ENCODE measurements at regions not wholly inside any gene's neighbourhood (a gene's known extent, or its start where the extent isn't known, plus 50 kb on each side); places are given as distances from the start of the nearest gene placed in this dataset.

DNA sequence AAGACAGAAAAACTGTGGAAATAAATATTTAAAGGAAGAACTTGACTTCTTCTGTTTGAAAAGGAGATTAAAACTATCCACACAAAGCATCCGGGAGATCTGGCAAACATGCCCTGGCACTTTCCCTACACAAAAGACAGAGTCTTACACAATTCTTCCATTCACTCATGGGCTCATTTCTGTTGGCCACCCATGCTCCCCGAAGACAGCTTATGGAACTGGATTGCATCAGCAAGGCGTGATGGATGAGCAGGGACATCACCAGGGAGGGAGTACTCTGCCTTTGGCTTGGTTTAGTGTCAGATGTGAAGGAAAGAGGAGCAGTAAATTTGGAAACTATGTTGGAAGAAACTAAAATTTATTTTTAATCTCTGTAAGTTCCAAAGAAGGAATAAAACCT, 379.3 kb downstream of the CD109 start:
- 24 to 29% methylated on average over 3 of the region's 3 CpGs for WGBS, 2 donors
- no peaks in the 10 kb centered on the region for H3K9me3 ChIP-seq (ENCODE audit: control insufficient read depth in 2 of 2, insufficient read depth in 1 of 2, low read depth in 1 of 2, low read length in 1 of 2)
- no peaks in the 10 kb centered on the region for H3K4me1 ChIP-seq (ENCODE audit: control insufficient read depth in 2 of 2, insufficient read depth in 2 of 2, low read length in 1 of 2)
- H3K27me3 ChIP-seq (ENCODE audit: control insufficient read depth in 1 of 2, insufficient read depth in 2 of 2, low read length in 2 of 2) = no peaks in the 10 kb centered on the region
- no peaks in the 10 kb centered on the region for H3K36me3 ChIP-seq (ENCODE audit: control insufficient read depth in 2 of 2, insufficient read depth in 2 of 2, low read length in 1 of 2)
- no peak overlapping the region for H3K27ac ChIP-seq (ENCODE audit: low read depth in 2 of 2, low read length in 1 of 2)
- H3K4me3 ChIP-seq (ENCODE audit: low read depth in 1 of 2, low read length in 2 of 2) = no peak overlapping the region

DNA sequence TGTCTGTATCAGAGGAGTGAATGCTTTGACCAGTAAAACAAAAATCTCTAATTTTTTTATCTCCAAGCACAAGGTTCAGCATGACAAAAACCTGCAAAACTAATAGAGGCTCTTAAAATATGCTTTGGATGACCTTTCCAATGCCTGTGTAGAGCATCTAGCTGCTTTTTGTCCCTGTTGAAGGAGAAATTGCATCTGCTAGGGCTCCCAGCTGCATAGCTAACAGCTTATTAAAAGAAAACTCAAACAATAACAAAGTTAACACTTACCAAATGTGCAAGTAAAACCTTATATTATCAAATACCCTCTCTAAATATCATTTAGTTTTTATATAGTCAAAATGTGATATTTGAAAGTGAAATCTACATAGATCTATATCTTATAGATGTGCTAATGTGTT, 378.6 kb downstream of the CD109 start:
- H3K27me3 ChIP-seq (ENCODE audit: control insufficient read depth in 1 of 2, insufficient read depth in 2 of 2, low read length in 2 of 2) = no peaks in the 10 kb centered on the region
- H3K4me3 ChIP-seq (ENCODE audit: low read depth in 1 of 2, low read length in 2 of 2) = no peak overlapping the region
- no peaks in the 10 kb centered on the region for H3K36me3 ChIP-seq (ENCODE audit: control insufficient read depth in 2 of 2, insufficient read depth in 2 of 2, low read length in 1 of 2)
- no peaks in the 10 kb centered on the region for H3K9me3 ChIP-seq (ENCODE audit: control insufficient read depth in 2 of 2, insufficient read depth in 1 of 2, low read depth in 1 of 2, low read length in 1 of 2)
- no peak overlapping the region for H3K27ac ChIP-seq (ENCODE audit: low read depth in 2 of 2, low read length in 1 of 2)
- H3K4me1 ChIP-seq (ENCODE audit: control insufficient read depth in 2 of 2, insufficient read depth in 2 of 2, low read length in 1 of 2) = no peaks in the 10 kb centered on the region

DNA sequence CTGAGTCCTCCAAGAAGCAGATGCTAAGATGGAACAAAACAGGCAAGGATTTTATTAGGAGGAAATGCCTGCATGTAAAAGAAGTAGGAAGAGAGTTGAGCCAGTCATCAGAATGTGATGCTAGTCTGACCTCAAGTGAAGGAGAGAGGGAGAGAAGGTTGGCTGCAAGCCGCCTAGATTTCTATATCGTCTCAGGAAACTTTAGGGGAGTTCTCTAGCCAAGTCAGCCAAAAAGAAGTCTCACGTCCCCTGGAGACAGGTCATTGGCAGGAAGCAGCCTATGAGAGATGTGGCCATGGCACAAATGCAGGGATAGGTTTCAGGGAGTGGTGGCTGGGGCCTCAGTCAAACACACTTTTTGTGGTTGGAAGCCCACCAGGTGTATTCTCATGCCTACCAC, 378.0 kb downstream of the CD109 start:
- Histone ChIP-seq H3K27me3 (ENCODE audit: control insufficient read depth in 1 of 2, insufficient read depth in 2 of 2, low read length in 2 of 2) (no peaks in the 10 kb centered on the region), H3K4me3 (ENCODE audit: low read depth in 1 of 2, low read length in 2 of 2) (no peak overlapping the region), H3K4me1 (ENCODE audit: control insufficient read depth in 2 of 2, insufficient read depth in 2 of 2, low read length in 1 of 2) (no peaks in the 10 kb centered on the region), H3K9me3 (ENCODE audit: control insufficient read depth in 2 of 2, insufficient read depth in 1 of 2, low read depth in 1 of 2, low read length in 1 of 2) (no peaks in the 10 kb centered on the region), H3K36me3 (ENCODE audit: control insufficient read depth in 2 of 2, insufficient read depth in 2 of 2, low read length in 1 of 2) (no peaks in the 10 kb centered on the region), H3K27ac (ENCODE audit: low read depth in 2 of 2, low read length in 1 of 2) (no peak overlapping the region)
- 75 to 82% methylated on average over 3 of the region's 3 CpGs for WGBS, 2 donors

DNA sequence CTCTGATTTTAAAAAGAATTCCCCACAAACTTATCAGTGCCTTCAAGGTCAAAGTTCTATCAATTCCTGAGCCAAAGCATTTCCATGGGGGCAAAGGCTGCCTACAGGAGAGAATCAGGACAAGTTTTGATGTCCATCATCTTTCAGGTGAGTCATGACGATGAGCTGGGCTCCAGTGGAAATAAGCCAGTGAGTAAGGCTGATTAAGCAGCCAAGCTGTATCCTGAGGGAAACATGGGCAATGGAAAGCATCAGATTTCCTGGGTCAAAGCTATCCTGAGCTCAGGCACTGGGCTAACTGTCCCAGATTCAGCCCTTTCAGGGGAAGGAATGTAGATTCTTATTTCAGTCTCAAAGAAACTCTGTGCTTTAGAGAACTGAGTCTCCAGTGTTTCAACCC, 377.4 kb downstream of the CD109 start:
- Histone ChIP-seq H3K27me3 (ENCODE audit: control insufficient read depth in 1 of 2, insufficient read depth in 2 of 2, low read length in 2 of 2) (no peaks in the 10 kb centered on the region), H3K4me1 (ENCODE audit: control insufficient read depth in 2 of 2, insufficient read depth in 2 of 2, low read length in 1 of 2) (no peaks in the 10 kb centered on the region), H3K9me3 (ENCODE audit: control insufficient read depth in 2 of 2, insufficient read depth in 1 of 2, low read depth in 1 of 2, low read length in 1 of 2) (no peaks in the 10 kb centered on the region), H3K36me3 (ENCODE audit: control insufficient read depth in 2 of 2, insufficient read depth in 2 of 2, low read length in 1 of 2) (no peaks in the 10 kb centered on the region), H3K27ac (ENCODE audit: low read depth in 2 of 2, low read length in 1 of 2) (no peak overlapping the region), H3K4me3 (ENCODE audit: low read depth in 1 of 2, low read length in 2 of 2) (no peak overlapping the region)
- 56 to 69% methylated on average over 1 of the region's 1 CpG for WGBS, 2 donors

DNA sequence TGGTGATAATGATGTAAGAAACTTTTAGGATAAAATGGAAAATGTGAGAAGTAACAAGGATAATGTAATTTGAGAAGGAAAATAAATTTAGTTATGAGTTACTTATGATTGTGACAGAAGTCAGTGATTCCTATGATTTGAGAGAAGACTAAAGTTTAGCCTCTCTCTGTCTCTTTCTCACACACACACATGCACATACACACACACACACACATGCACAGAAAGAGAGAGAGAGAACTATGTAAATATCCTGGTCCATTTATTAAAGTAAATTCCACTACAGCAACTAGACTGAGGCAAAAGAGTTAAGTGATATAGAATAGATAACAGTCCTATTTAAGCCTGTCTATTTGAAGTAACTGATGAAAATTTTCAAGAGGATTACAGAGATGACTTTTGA, 375.2 kb downstream of the CD109 start:
- H3K9me3 ChIP-seq (ENCODE audit: control insufficient read depth in 2 of 2, insufficient read depth in 1 of 2, low read depth in 1 of 2, low read length in 1 of 2) = no peaks in the 10 kb centered on the region
- no peaks in the 10 kb centered on the region for H3K36me3 ChIP-seq (ENCODE audit: control insufficient read depth in 2 of 2, insufficient read depth in 2 of 2, low read length in 1 of 2)
- H3K4me3 ChIP-seq (ENCODE audit: low read depth in 1 of 2, low read length in 2 of 2) = no peak overlapping the region
- no peak overlapping the region for H3K27ac ChIP-seq (ENCODE audit: low read depth in 2 of 2, low read length in 1 of 2)
- no peaks in the 10 kb centered on the region for H3K4me1 ChIP-seq (ENCODE audit: control insufficient read depth in 2 of 2, insufficient read depth in 2 of 2, low read length in 1 of 2)
- no peaks in the 10 kb centered on the region for H3K27me3 ChIP-seq (ENCODE audit: control insufficient read depth in 1 of 2, insufficient read depth in 2 of 2, low read length in 2 of 2)

DNA sequence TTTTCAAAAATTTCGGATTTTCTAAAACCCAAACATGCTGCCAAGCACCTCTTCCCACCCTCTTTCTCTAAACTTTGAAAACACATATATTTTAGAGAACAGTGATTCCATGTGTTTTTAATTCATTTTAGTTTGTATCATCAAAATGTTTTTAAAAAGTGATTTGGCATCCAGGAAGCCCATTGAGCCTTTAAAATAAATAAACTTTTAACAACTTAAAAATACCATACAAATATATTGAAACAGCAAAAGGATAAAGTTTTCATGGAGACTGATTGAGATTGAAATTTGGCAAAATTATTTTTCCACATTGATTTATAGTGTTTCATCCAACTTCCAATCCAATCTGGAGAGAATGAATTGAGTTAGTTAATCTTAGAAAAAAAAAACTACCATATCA, 374.7 kb downstream of the CD109 start:
- no peaks in the 10 kb centered on the region for H3K36me3 ChIP-seq (ENCODE audit: control insufficient read depth in 2 of 2, insufficient read depth in 2 of 2, low read length in 1 of 2)
- H3K4me1 ChIP-seq (ENCODE audit: control insufficient read depth in 2 of 2, insufficient read depth in 2 of 2, low read length in 1 of 2) = no peaks in the 10 kb centered on the region
- no peaks in the 10 kb centered on the region for H3K9me3 ChIP-seq (ENCODE audit: control insufficient read depth in 2 of 2, insufficient read depth in 1 of 2, low read depth in 1 of 2, low read length in 1 of 2)
- 66 to 75% methylated on average over 1 of the region's 1 CpG for WGBS, 2 donors
- H3K4me3 ChIP-seq (ENCODE audit: low read depth in 1 of 2, low read length in 2 of 2) = no peak overlapping the region
- no peak overlapping the region for H3K27ac ChIP-seq (ENCODE audit: low read depth in 2 of 2, low read length in 1 of 2)
- no peaks in the 10 kb centered on the region for H3K27me3 ChIP-seq (ENCODE audit: control insufficient read depth in 1 of 2, insufficient read depth in 2 of 2, low read length in 2 of 2)

DNA sequence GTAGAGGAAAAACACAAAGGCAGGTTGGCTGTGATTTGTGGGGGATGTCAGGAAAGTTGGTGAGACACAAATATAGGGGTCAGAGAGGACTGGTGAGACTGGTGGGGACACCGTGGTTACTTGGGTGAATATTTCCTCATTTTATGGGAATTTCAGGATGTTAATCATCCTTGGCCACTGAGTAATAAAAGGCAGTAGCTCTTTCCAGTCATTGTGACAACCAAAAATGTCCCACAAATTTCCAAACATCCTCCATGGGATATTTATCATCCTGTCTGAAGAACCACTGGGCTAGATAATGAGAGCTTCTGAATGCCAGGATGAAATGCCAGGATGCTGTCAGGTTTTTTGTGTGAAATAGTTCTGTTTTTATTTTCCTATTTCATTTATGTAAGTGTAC, 374.1 kb downstream of the CD109 start:
- H3K27me3 ChIP-seq (ENCODE audit: control insufficient read depth in 1 of 2, insufficient read depth in 2 of 2, low read length in 2 of 2) = no peaks in the 10 kb centered on the region
- no peak overlapping the region for H3K27ac ChIP-seq (ENCODE audit: low read depth in 2 of 2, low read length in 1 of 2)

DNA sequence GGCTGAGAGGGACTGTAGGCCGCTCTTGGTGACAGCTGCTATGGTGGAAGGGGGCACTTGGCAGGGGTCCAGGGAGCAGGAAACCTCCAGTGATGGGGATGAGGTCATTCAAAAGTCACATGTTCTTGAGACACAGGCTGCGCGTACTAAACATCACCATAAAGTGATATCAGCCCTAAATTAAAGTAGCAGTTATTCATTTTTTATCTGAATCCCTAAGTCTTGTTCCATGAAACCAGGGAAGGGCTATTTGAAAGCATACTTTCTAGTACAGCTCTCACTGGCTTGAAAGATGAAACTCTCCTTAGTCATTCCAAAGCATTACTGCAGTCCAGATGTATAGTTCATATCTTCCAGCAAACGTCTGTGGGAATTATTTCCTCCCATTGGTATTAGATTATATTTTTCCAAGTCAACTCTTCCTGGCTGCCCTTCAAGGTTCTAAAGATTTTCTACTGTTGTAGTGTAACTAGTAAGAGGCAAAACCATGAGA, 373.1 kb downstream of the CD109 start:
- Histone ChIP-seq H3K27ac (ENCODE audit: low read depth in 2 of 2, low read length in 1 of 2) (no peak overlapping the region), H3K36me3 (ENCODE audit: control insufficient read depth in 2 of 2, insufficient read depth in 2 of 2, low read length in 1 of 2) (no peaks in the 10 kb centered on the region), H3K4me3 (ENCODE audit: low read depth in 1 of 2, low read length in 2 of 2) (no peak overlapping the region), H3K9me3 (ENCODE audit: control insufficient read depth in 2 of 2, insufficient read depth in 1 of 2, low read depth in 1 of 2, low read length in 1 of 2) (no peaks in the 10 kb centered on the region), H3K27me3 (ENCODE audit: control insufficient read depth in 1 of 2, insufficient read depth in 2 of 2, low read length in 2 of 2) (no peaks in the 10 kb centered on the region), H3K4me1 (ENCODE audit: control insufficient read depth in 2 of 2, insufficient read depth in 2 of 2, low read length in 1 of 2) (no peaks in the 10 kb centered on the region)
- WGBS, 2 donors = 74 to 79% methylated on average over 4 of the region's 4 CpGs

More for the DNA sequence above, 374.1 kb downstream of the CD109 start:
- H3K4me3 ChIP-seq (ENCODE audit: low read depth in 1 of 2, low read length in 2 of 2) = no peak overlapping the region
- no peaks in the 10 kb centered on the region for H3K36me3 ChIP-seq (ENCODE audit: control insufficient read depth in 2 of 2, insufficient read depth in 2 of 2, low read length in 1 of 2)
- no peaks in the 10 kb centered on the region for H3K4me1 ChIP-seq (ENCODE audit: control insufficient read depth in 2 of 2, insufficient read depth in 2 of 2, low read length in 1 of 2)
- H3K9me3 ChIP-seq (ENCODE audit: control insufficient read depth in 2 of 2, insufficient read depth in 1 of 2, low read depth in 1 of 2, low read length in 1 of 2) = no peaks in the 10 kb centered on the region
- WGBS, 2 donors = 63 to 65% methylated on average over 1 of the region's 1 CpG

DNA sequence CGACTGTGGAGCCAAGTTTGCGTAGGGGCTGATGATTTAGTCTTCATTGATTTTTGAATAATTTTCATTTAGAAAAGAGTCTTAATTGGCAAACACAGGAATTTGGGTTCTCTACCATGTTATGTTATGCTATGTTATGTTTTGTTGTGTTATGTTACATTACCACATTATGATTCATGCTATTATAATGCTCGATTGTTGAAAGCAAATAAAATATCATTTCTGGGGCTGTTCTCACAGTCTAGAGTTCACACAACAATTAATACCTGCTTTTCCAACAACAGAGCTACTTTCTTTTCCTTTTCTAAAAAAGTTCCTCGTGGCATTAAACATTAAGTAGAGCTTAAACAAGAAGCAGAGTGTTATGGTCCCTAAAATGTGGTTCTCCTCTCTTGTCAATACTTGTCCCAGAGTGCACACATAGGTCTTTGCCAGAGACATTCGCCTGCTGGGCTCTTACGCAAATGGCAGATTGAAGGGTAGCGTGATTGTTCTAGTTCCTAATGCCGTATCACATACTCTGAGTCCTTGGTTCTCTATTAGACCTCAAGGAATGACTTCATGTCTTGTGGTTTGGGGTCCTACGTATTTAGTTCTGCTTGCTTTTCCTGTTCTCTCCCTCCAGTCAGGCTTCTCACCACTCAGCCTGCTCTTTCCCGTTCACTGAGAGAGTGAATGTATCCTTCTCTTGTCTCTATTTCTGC, 370.3 kb downstream of the CD109 start:
- Histone ChIP-seq H3K9me3 (ENCODE audit: control insufficient read depth in 2 of 2, insufficient read depth in 1 of 2, low read depth in 1 of 2, low read length in 1 of 2) (no peaks in the 10 kb centered on the region), H3K27me3 (ENCODE audit: control insufficient read depth in 1 of 2, insufficient read depth in 2 of 2, low read length in 2 of 2) (no peaks in the 10 kb centered on the region), H3K36me3 (ENCODE audit: control insufficient read depth in 2 of 2, insufficient read depth in 2 of 2, low read length in 1 of 2) (no peaks in the 10 kb centered on the region), H3K4me1 (ENCODE audit: control insufficient read depth in 2 of 2, insufficient read depth in 2 of 2, low read length in 1 of 2) (no peaks in the 10 kb centered on the region), H3K27ac (ENCODE audit: low read depth in 2 of 2, low read length in 1 of 2) (no peak overlapping the region), H3K4me3 (ENCODE audit: low read depth in 1 of 2, low read length in 2 of 2) (no peak overlapping the region)
- 49 to 57% methylated on average over 10 of the region's 10 CpGs for WGBS, 2 donors

DNA sequence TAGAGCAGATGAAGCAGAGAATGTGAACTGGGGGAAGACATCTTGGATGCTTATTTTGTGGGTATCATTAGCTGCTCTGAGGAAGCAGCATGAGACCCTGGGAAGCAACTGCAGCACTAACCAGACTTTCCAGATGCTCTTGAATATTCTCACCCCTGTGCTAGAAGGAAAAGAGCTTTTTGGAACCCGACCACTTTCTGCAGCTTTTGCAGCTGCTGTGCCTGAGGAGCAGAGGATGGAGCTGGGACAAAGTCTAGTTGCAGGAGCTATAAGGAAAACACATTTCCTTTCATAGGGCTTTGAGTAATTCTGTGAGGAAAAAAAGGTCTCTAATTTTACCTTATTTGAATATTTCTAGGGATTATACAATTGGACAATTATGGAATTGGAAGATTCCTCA, 369.7 kb downstream of the CD109 start:
- Histone ChIP-seq H3K27ac (ENCODE audit: low read depth in 2 of 2, low read length in 1 of 2) (no peak overlapping the region), H3K4me3 (ENCODE audit: low read depth in 1 of 2, low read length in 2 of 2) (no peak overlapping the region)
- 64 to 76% methylated on average over 1 of the region's 1 CpG for WGBS, 2 donors

More for the DNA sequence above, 369.7 kb downstream of the CD109 start:
- H3K36me3 ChIP-seq (ENCODE audit: control insufficient read depth in 2 of 2, insufficient read depth in 2 of 2, low read length in 1 of 2) = no peaks in the 10 kb centered on the region
- no peaks in the 10 kb centered on the region for H3K27me3 ChIP-seq (ENCODE audit: control insufficient read depth in 1 of 2, insufficient read depth in 2 of 2, low read length in 2 of 2)
- no peaks in the 10 kb centered on the region for H3K4me1 ChIP-seq (ENCODE audit: control insufficient read depth in 2 of 2, insufficient read depth in 2 of 2, low read length in 1 of 2)
- no peaks in the 10 kb centered on the region for H3K9me3 ChIP-seq (ENCODE audit: control insufficient read depth in 2 of 2, insufficient read depth in 1 of 2, low read depth in 1 of 2, low read length in 1 of 2)
